ENCODE measurements at regions not wholly inside any gene's neighbourhood (a gene's known extent, or its start where the extent isn't known, plus 50 kb on each side); places are given as distances from the start of the nearest gene placed in this dataset.
"Not testable (repeated sequence)": the region's sequence is repeated elsewhere in the genome, so short reads cannot be mapped to it uniquely, and the experiment has no call there.

GRCh38 chr1:115454837-115455511 is 116.9 kb upstream of the NGF start:
- DNase-seq = peak in 1 of 3 donors; percentile 23

DNA sequence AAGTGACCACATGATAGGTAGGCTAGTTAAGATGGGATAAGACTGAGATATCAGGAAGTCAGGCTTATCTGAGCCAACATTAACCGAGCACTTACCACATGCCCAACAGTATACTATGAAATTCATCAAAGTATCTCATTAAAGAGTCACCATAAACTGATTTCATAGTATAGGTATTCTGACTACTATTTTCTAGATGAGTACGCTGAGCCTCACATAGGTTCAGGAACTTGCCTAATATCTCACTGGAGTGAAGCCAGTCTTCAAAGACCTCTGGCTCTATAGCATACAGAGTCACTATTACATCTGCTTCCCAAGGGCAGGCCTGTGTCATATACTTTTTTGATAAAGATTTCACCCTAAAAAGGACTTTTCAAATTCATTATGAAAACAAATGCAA is 115.6 kb upstream of the NGF start:
- DNase-seq = peak in 1 of 3 donors; percentile 37

DNA sequence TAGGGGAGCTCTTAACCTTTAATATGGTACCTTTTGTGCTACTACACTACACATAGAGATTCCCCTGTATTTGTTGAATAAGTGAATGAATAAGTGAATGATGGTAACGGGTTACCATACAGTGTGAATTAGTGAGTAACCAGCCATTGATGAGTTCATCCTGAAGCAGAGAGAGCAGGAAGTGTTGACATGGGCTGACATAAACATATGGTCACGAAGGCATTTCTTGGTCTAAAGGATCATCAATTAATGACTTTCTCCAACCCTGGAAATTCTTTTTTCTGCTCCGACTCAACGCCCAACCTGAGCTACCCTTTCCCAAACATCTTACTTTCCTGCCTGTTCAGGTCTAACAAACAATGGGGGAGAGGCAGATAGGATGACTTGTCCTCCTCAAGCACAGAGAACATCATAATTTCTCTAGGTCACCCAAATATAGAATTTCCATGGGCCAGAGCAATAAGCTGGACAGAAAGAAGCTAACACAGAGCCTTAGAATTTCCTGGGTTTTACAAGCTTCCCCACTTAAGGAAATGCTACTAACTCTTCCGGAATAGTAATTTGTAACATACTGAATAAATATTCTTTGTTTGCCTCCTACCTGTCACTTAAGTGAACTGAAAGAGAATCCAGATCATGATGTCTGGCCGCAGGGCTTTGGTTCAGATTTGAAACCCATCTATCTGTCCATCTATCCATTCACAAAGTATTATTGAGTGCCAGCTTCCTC is 114.7 kb upstream of the NGF start:
- no peak for DNase-seq

- no peak for DNase-seq
These were observed 112.5 kb upstream of the NGF start for GRCh38 chr1:115450501-115451040.

GRCh38 chr1:115448282-115449044 is 110.4 kb upstream of the NGF start:
- no peak for DNase-seq

DNA sequence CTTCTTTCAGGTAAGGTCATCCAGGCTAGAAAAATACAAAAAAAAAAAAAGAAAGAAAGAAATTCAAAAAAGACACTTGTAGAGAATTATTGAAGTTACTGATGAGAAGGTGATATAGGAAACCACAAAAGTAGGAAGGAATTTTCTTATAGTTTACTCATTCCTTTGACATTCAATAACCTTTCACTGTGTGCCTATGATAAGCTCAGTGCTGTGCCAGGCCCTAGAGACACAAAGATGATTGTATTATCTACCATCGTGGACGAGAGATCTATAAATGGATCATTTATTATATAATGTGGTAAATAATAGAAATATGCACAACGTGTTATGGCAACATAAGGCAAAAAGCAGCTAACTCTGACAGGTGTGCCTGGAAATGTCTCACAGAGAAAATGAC is 109.6 kb upstream of the NGF start:
- DNase-seq = no peak

DNA sequence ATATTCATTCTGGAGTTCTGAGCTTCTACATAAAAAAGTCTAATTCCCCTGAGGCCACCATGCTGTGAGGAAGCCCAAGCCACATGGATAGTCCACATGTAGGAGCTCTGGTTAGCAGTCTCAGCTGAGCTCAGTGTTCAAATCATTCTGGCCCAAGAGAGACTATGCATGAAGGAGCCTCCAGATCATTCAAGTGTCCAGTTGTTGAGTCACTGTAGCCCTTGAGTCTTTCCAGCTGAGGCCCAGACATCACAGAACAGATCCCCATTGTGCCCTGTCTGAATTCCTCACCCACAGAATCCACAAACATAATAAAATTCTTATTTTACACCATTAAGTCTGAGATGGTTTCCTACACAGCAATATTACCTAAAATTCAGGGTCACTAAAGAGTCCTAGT is 107.0 kb upstream of the NGF start:
- DNase-seq = no peak

DNA sequence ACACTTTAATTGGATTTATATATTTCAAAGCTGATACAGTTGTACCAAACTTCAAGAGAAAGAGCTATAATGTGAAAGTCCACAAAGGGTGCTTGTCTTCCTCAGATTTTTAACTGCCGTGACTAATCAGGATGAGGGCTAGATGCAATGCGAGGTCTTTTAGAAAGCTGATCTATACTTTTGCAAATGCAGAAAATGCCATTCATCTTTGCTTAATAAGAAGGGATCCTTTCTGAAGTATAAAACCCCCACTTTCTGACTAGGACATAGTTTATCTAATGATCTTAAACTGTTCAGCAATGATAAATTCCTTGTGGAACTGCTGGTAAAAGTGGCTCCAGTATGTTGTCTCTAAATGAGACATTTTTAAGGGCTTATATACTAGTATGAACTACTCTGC is 102.7 kb upstream of the NGF start:
- DNase-seq = peak in 1 of 3 donors; percentile 43

DNA sequence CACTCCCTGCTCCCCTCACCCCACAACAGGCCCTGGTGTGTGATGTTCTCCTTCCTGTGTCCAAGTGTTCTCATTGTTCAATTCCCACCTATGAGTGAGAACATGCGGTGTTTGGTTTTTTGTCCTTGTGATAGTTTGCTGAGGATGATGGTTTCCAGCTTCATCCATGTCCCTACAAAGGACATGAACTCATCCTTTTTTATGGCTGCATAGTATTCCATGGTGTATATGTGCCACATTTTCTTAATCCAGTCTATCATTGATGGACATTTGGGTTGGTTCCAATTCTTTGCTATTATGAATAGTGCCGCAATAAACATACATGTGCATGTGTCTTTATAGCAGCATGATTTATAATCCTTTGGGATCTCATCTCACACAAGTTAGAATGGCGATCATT is 101.5 kb upstream of the NGF start:
- DNase-seq = not testable (repeated sequence)

- no peak for DNase-seq
These were observed 99.1 kb upstream of the NGF start for GRCh38 chr1:115437196-115437595.

DNA sequence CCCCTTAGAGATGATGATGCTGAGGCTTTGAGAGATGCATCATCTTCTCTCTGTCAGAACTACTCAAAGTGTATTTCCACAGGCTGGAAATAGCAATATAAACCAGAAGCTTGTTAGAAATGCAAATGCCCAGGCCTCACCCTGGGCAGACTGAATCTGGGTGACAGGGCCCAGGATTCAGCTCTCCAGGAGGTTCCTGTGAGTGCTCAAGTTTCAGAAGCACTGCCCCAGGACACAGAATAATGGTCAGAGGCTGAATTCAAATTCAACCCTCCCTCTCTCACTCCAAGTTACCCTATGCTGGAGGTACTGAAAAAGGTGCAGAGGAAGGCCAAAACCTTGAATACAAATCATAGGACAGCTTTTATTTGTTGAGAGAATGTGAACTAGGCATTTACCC is 98.5 kb upstream of the NGF start:
- no peak for DNase-seq

GRCh38 chr1:115433483-115433882 is 95.4 kb upstream of the NGF start:
- DNase-seq = peak in 1 of 3 donors; percentile 30

DNA sequence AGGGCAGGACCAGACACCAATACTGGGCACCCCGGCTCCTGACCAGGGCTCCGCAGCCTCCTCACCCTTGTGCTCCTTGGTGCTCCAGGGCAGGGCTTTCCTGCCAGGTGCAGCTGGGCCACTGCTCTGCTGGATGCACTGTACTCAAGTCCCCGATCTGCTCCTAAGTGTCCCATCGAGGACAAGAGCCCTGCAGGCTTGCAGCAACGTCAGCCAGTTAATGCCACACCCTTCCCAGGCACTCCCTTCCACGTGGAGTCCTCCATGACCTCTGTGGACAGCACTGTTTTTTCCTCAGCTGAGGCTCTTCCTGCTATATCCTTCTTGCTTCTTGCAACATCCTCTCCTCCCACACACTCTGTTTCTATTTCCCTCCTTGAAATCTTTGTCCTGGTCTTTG is 94.0 kb upstream of the NGF start:
- DNase-seq = no peak

- peak in 1 of 3 donors; percentile 91 for DNase-seq
These were observed 92.6 kb upstream of the NGF start for GRCh38 chr1:115430441-115431158.

DNA sequence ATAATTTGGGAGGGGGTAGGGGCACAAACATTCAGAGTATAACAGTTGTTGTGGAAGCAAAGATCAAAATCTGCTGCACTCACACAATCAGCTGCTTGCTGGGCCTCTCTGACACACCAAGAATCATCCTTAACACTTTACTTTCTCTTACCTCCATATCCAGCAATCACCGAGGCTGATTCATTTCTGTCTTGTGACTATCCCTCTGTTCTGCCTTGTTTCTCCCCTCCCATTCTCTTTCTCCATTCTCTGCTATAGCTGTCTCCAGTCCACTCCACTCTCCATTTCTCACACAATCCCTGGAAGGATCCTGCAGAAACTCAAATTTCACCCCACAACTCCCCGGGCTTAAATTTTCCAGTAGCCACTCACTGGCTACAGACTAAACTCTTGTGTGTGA is 91.8 kb upstream of the NGF start:
- no peak for DNase-seq

GRCh38 chr1:115429241-115429640 is 91.2 kb upstream of the NGF start:
- peak in 1 of 3 donors; percentile 79 for DNase-seq

DNA sequence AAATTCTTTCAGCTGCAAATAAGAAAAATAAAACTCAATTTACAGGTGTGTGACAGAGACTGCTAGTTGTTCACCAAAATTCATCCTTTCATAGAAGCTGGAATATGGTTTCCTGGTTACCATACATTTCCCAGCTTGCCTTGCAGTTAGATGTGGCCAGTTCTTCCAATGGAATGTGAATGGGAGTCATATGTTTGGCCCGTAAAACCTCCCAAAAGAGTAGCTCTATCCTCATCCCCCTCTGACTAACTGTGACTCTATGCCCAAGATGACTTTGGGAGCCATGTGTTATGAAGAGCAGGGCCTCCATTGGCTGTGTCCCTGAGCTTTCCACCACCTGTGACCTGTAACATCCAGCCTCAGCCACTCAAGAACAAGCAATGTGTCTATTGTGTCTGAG is 90.6 kb upstream of the NGF start:
- DNase-seq = no peak

- no peak for DNase-seq
These were observed 90.2 kb upstream of the NGF start for GRCh38 chr1:115428256-115428655.

DNA sequence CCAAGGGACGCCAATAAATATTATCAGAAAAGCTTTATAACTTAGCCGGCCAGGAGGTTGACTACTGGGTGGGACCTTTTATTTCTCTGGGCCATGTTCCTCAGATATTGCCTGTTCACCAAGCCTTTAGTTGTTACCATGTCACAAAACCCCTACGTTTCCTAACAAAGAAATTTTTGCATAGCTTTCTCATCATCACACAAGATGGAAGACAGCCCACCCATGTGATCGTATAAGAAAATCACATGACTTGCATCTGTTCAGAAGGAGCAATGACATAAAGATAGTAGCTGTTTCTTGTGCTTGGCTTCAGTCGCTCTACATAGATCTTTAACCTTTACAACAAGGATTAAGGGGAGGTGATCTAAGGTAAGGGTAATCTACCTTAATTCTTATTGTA is 88.9 kb upstream of the NGF start:
- no peak for DNase-seq

DNA sequence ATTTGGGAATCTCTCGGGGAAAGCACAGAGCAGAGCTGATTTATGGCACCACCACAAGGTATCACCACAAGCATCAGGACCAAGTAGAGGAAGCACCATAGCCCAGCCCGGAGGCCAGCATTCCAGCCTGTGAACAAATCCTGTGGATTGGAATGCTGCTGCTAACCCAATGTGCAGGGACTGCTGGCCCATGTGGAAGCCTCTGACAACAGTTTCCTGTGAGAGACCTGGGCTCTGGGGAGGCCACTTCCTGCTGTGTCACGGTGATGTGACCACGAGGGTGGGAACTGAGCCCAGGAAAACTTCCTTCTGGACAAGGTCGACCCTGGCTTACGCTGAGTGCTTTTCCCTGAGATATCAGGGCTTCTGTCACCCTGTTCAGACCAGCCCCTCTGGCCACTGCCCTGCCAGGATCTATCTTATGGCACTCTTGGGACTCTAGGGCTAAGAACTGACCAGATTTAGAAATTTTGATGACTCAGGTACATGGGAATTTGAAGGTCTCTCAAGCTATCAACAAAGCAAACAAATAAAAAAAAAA is 88.3 kb upstream of the NGF start:
- peak in 2 of 3 donors; percentile 37 to 92 for DNase-seq

DNA sequence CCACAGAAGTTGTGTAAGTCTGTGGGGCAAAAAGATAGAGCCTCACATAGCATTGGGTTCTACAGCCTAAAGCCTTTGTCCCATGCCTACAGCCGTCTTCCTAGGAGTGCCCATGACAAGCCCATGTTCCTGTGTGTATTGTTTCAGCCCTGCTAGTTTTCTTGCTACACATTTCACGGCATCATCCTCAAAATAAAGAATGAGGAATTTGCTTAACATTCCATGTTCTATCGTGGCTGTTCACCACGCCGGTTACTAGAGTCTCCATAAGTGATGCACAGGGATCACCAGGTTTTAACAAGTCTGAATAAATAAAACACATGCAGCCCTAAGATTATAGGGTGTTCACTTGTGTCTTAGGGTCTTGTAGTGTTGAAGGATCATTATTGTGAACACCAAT is 87.4 kb upstream of the NGF start:
- DNase-seq = no peak

GRCh38 chr1:115423776-115424175 is 85.7 kb upstream of the NGF start:
- DNase-seq = peak in 1 of 3 donors; percentile 35
